Type B pancreatic cell (in vitro differentiated cells): ENCODE measurements at regions not wholly inside any gene's neighbourhood (a gene's known extent, or its start where the extent isn't known, plus 50 kb on each side); places are given as distances from the start of the nearest gene placed in this dataset.
A peak's percentile ranks its signal among the peaks of the same experiment; 100 is the strongest.
"Not testable (repeated sequence)": the region's sequence is repeated elsewhere in the genome, so short reads cannot be mapped to it uniquely, and the experiment has no call there.

ENCODE experiments used
- DNase-seq: peaks from one replicate; pipeline ENCODE4 v3.0.0; 2021; ENCODE audit warnings: mixed read lengths; ENCODE audit not compliant: unreplicated experiment; ENCODE audit errors: extremely low spot score
- H3K27ac Mint-ChIP-seq: 2 replicates; pipeline ENCODE4 v1.8.0; 2021; ENCODE audit warnings: mild to moderate bottlenecking, mixed read lengths
- H3K27me3 Mint-ChIP-seq: 2 replicates; pipeline ENCODE4 v1.8.0; 2021; ENCODE audit warnings: mixed read lengths
- H3K36me3 Mint-ChIP-seq: 2 replicates; pipeline ENCODE4 v1.8.0; 2021; ENCODE audit warnings: mixed read lengths
- H3K4me1 Mint-ChIP-seq: one replicate; pipeline ENCODE4 v1.8.0; 2021; ENCODE audit warnings: mixed read lengths; ENCODE audit not compliant: unreplicated experiment
- H3K4me3 Mint-ChIP-seq: 2 replicates; pipeline ENCODE4 v1.8.0; 2021; ENCODE audit warnings: mild to moderate bottlenecking, mixed read lengths
- H3K9me3 Mint-ChIP-seq: 2 replicates; pipeline ENCODE4 v1.8.0; 2021; ENCODE audit warnings: mixed read lengths
- TF ChIP-seq, protein P1 (sequence below): fragments of 200-600 bp; sonication (generic); conservative IDR thresholded peaks from 2 replicates; pipeline ENCODE4 v1.5.0; 2021; ENCODE audit warnings: antibody characterized with exemption, mild to moderate bottlenecking

DNA sequence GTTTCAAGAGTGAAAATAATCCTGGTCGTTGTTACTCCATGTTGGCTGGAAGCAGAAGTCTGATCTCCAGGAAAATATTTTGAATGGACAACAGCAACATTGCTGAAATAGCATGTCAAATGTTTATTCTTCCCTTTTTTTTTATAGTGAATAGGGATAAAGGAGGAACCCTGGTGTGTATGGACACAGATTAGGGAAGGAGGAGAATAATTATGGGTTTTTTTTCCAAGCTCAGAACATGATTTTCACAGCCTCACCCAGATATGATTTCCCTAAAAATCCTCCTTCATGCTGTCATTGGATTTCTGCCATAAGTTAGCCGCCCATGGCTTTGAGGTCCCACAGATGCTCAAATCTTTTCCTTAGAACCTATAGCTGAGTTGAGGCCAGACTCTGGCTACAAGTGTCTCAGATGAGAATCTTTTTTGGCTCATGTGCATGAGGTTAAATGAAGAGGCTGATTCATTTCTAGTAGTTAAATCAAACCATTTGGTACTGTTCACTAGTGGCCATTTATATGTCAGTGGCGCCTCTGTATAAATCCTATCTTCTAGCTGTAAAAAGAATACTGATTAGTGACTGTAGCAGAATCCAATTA is 65.5 kb upstream of the LIFR start:
- Mint-ChIP-seq H3K27ac (no peak overlapping the region), H3K4me3 (no peak overlapping the region), H3K27me3 (no peaks in the 10 kb centered on the region), H3K9me3 (peaks cover 14% of the 10 kb centered on the region), H3K4me1 (no peaks in the 10 kb centered on the region), H3K36me3 (no peaks in the 10 kb centered on the region)
- TF ChIP-seq, protein P1, sequence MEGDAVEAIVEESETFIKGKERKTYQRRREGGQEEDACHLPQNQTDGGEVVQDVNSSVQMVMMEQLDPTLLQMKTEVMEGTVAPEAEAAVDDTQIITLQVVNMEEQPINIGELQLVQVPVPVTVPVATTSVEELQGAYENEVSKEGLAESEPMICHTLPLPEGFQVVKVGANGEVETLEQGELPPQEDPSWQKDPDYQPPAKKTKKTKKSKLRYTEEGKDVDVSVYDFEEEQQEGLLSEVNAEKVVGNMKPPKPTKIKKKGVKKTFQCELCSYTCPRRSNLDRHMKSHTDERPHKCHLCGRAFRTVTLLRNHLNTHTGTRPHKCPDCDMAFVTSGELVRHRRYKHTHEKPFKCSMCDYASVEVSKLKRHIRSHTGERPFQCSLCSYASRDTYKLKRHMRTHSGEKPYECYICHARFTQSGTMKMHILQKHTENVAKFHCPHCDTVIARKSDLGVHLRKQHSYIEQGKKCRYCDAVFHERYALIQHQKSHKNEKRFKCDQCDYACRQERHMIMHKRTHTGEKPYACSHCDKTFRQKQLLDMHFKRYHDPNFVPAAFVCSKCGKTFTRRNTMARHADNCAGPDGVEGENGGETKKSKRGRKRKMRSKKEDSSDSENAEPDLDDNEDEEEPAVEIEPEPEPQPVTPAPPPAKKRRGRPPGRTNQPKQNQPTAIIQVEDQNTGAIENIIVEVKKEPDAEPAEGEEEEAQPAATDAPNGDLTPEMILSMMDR, result no peak
- no peak for DNase-seq

DNA sequence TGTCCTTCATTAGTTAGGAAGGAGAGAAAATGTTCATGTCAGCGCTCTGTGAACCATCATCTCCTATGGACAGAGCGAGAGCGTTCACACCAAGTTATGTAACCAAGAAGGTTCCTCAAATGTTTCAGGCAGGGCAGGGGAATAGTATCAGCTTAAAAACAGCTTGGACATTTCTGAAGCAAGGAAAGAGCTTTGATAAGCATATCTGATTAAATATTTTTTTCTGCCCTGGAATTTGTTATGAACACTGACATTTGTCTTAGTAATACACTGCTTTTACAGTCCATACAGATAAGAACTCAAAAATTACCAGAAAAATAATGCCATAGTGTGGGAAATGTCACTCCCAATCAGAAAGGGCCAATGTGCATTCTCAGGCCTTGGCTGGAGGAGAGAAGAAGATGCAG is 66.3 kb upstream of the LIFR start:
- no peak overlapping the region for H3K27ac Mint-ChIP-seq
- peaks cover 14% of the 10 kb centered on the region for H3K9me3 Mint-ChIP-seq
- no peak for DNase-seq
- no peak overlapping the region for H3K4me3 Mint-ChIP-seq
- no peaks in the 10 kb centered on the region for H3K36me3 Mint-ChIP-seq
- no peaks in the 10 kb centered on the region for H3K4me1 Mint-ChIP-seq
- TF ChIP-seq, protein P1, result no peak
- H3K27me3 Mint-ChIP-seq, result no peaks in the 10 kb centered on the region

DNA sequence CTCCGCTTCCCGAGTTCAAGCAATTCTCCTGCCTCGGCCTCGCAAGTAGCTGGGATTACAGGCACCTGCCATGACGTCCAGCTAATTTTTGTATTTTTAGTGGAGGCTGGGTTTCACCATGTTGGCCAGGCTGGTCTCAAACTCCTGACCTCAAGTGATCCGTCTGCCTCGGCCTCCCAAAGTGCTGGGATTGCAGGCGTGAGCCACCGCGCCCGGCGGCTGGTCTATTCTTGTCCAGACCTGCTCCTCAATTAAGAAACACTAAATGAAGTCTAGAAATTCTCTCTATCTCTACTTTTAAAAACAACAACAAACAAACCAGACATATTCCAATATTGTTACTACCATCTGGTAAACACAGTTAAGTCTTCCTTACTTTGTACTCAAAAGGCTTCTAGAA is 68.1 kb upstream of the LIFR start:
- H3K36me3 Mint-ChIP-seq, H3K4me1 Mint-ChIP-seq, H3K4me3 Mint-ChIP-seq, DNase-seq, H3K9me3 Mint-ChIP-seq, H3K27me3 Mint-ChIP-seq, H3K27ac Mint-ChIP-seq: not testable (repeated sequence)

DNA sequence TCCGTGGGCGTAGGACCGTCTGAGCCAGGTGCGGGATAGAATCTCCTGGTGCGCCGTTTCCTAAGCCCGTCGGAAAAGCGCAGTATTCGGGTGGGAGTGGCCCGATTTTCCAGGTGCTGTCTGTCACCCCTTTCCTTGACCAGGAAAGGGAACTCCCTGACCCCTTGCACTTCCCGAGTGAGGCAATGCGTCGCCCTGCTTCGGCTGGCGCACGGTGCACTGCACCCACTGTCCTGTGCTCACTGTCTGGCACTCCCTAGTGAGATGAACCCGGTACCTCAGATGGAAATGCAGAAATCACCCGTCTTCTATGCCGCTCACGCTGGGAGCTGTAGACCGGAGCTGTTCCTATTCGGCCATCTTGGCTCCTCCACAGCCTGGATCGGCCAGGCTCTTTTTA is 74.9 kb upstream of the LIFR start:
- not testable (repeated sequence) for H3K36me3 Mint-ChIP-seq, H3K27me3 Mint-ChIP-seq, H3K27ac Mint-ChIP-seq, H3K4me3 Mint-ChIP-seq, H3K4me1 Mint-ChIP-seq, DNase-seq, H3K9me3 Mint-ChIP-seq

DNA sequence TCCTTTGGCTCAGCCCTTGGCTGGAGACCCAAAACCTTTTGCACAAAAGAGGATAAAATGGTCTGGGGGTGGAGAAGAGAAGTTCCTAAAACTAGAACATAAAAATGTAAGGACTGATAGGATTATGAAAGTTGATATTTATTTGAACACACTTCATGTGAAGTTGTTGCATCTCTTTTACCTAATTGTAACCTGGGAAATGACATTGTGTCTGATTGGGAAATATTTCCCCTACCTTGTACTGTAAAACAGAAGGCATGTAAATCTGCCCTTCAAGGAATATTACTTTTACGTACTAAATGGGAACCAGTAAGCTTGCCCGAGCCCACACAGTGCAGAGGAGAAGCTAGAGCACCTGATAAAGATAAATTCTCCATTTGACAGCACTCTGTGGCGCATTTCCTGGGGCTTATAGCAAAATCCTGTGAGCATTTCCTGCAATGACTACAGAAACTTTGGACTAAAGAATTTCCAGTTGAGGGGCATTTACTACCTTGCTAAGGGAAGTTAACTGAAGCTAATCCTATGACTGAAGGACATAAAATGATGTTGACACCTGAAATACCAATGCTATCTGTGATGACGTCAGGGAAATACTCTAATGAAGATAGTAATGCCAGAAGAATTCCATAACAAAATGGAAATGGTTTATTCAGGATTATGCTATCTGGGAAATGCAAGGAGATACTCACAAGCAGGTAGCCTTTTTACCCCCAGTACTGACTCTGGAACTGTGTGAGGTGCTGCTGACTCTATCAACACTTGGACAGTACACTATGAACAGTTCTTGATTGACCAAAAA is 78.3 kb upstream of the LIFR start:
- TF ChIP-seq, protein P1, result no peak

DNA sequence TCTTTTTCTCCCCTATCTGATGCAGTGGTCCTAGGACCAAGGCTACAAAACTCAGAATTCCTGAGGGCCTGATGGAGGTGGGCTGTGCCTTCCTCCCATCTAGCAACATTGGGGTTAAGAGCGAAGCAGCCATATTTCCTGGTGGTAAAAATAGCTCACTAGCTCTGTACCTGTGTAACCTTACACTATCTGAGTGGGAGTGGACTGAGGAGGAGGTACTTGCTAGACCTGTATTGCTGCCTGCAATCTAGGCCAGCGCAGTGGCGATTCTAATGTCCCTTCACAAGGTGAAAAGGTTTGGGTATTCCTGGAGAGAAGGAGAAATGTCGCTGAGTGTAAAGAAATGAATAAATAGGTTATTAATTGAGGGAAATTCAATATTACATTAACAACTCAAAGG is 80.2 kb upstream of the LIFR start:
- Mint-ChIP-seq H3K4me1 (peaks cover 16% of the 10 kb centered on the region), H3K27ac (peak overlapping the region; percentile 78), H3K36me3 (peaks cover 3% of the 10 kb centered on the region), H3K9me3 (peaks cover 14% of the 10 kb centered on the region), H3K4me3 (peak overlapping the region; percentile 62), H3K27me3 (no peaks in the 10 kb centered on the region)
- no peak for DNase-seq
- TF ChIP-seq, protein P1, result no peak

More for the DNA sequence above, 78.3 kb upstream of the LIFR start:
- Mint-ChIP-seq H3K36me3 (peaks cover 3% of the 10 kb centered on the region), H3K9me3 (peaks cover 11% of the 10 kb centered on the region), H3K27ac (no peak overlapping the region), H3K4me1 (peaks cover 10% of the 10 kb centered on the region), H3K27me3 (no peaks in the 10 kb centered on the region), H3K4me3 (no peak overlapping the region)
- DNase-seq, result no peak
